Sigmoid colon (tissue), 6 donors: ENCODE measurements at regions not wholly inside any gene's neighbourhood (a gene's known extent, or its start where the extent isn't known, plus 50 kb on each side); places are given as distances from the start of the nearest gene placed in this dataset.

Experiments
- DNase-seq: peaks from one replicate; pipeline ENCODE4 v3.0.0-alpha.2; 2019
- H3K27ac ChIP-seq, 4 donors: fragments of 200-600 bp; sonication (generic); one replicate each; pipeline ENCODE4 v1.5.1; 2016 to 2019; ENCODE audit warnings: mild to moderate bottlenecking in 1 of 4
- H3K27me3 ChIP-seq, 3 donors: fragments of 200-600 bp; sonication (generic); one replicate each; pipeline ENCODE4 v1.5.1; 2019; ENCODE audit warnings: mild to moderate bottlenecking in 1 of 3
- H3K36me3 ChIP-seq, 4 donors: fragments of 200-600 bp; sonication (generic); one replicate each; pipeline ENCODE4 v1.5.1; 2016 to 2019
- H3K4me1 ChIP-seq, 4 donors: fragments of 200-600 bp; sonication (generic); one replicate each; pipeline ENCODE4 v1.5.1; 2017 to 2019
- H3K4me3 ChIP-seq, 4 donors: fragments of 200-600 bp; sonication (generic); one replicate each; pipeline ENCODE4 v1.5.1; 2017 to 2019; ENCODE audit warnings: mild to moderate bottlenecking in 2 of 4, moderate library complexity in 1 of 4
- H3K9me3 ChIP-seq, 4 donors: fragments of 200-600 bp in 3 of 4; sonication (generic) in 3 of 4; one replicate each; pipeline versions ENCODE4 v1.5.1 to v1.6.1; 2013 to 2019
- CTCF ChIP-seq, 4 experiments: fragments of 450-650 bp in 3 of 4; fragments of 200-600 bp in 1 of 4; IDR thresholded peaks; one replicate each; pipeline ENCODE4 v1.5.1; 2016 to 2019; ENCODE audit warnings: antibody characterized with exemption in 4 of 4, mild to moderate bottlenecking in 3 of 4, moderate library complexity in 2 of 4
- EP300 ChIP-seq, 4 donors: sonication (generic); formaldehyde crosslinking; IDR thresholded peaks; one replicate each; pipeline ENCODE4 v1.6.1; 2017; ENCODE audit warnings: antibody characterized with exemption in 4 of 4
- POLR2A ChIP-seq, 2 donors: fragments of 450-650 bp; IDR thresholded peaks; one replicate each; pipeline ENCODE4 v1.6.1; 2016; ENCODE audit warnings: antibody characterized with exemption in 2 of 2, mild to moderate bottlenecking in 2 of 2, moderate library complexity in 2 of 2
- POLR2AphosphoS5 ChIP-seq, 4 donors: sonication (generic); formaldehyde crosslinking; IDR thresholded peaks; one replicate each; pipeline ENCODE4 v1.6.1; 2017; ENCODE audit warnings: antibody characterized with exemption in 4 of 4
- WGBS, 2 donors: extraction: QIAGEN DNeasy Blood & Tissue Kit; methylation state at CpG; one replicate each; pipeline ENCODE4 v1.1.7; 2013; 5-methylcytosine and 5-hydroxymethylcytosine counted together
- intact Hi-C: fragments of 100-400 bp; cut with DNase I; formaldehyde crosslinking; loops from one replicate; pipeline ENCODE4 v1.15.1; 2023
- donor health status: healthy with polysubstance abuse.
- donor health status: healthy.

- Histone ChIP-seq H3K9me3 (no peaks in the 10 kb centered on the region), H3K4me3 (peak overlapping the region in 1 of 4 donors; percentile 34), H3K27ac (peak overlapping the region in 3 of 4 donors; percentile 39 to 50 (median 41)), H3K36me3 (no peaks in the 10 kb centered on the region), H3K4me1 (peaks cover 0 to 22% (median 20%) of the 10 kb centered on the region in 4 donors), H3K27me3 (no peaks in the 10 kb centered on the region)
- no peak for TF ChIP-seq POLR2A (IDR thresholded peaks at IDR 0.05)
- no peak for TF ChIP-seq CTCF (IDR thresholded peaks at IDR 0.05)
- TF ChIP-seq EP300 (IDR thresholded peaks at IDR 0.05) = no peak
- TF ChIP-seq POLR2AphosphoS5 (IDR thresholded peaks at IDR 0.05) = no peak
- WGBS, 2 donors = 12 to 45% methylated on average over 5 of the region's 5 CpGs
- intact Hi-C loops = loop anchor here (2.0 to 10.0 kb wide), 3 partner anchors 141 to 811 kb away; partner anchors contain the start of gene SLC38A1
- DNase-seq = no peak
Observed at GRCh38 chr12:46124132-46124847, 133.9 kb upstream of the SCAF11 start.

GRCh38 chr12:46112364-46112763, 122.0 kb upstream of the SCAF11 start:
- H3K36me3 ChIP-seq = no peaks in the 10 kb centered on the region
- no peaks in the 10 kb centered on the region for H3K9me3 ChIP-seq
- no peaks in the 10 kb centered on the region for H3K4me1 ChIP-seq
- DNase-seq = no peak
- no peak overlapping the region for H3K4me3 ChIP-seq
- intact Hi-C loops = no loop called here
- TF ChIP-seq CTCF (IDR thresholded peaks at IDR 0.05) (no peak), EP300 (IDR thresholded peaks at IDR 0.05) (no peak), POLR2A (IDR thresholded peaks at IDR 0.05) (no peak), POLR2AphosphoS5 (IDR thresholded peaks at IDR 0.05) (no peak)
- no peak overlapping the region for H3K27ac ChIP-seq
- no peaks in the 10 kb centered on the region for H3K27me3 ChIP-seq

GRCh38 chr12:46111715-46112114, 121.3 kb upstream of the SCAF11 start:
- H3K27ac ChIP-seq = no peak overlapping the region
- no peaks in the 10 kb centered on the region for H3K4me1 ChIP-seq
- no peak overlapping the region for H3K4me3 ChIP-seq
- intact Hi-C loops = no loop called here
- DNase-seq = no peak
- H3K9me3 ChIP-seq = no peaks in the 10 kb centered on the region
- no peaks in the 10 kb centered on the region for H3K27me3 ChIP-seq
- H3K36me3 ChIP-seq = no peaks in the 10 kb centered on the region
- TF ChIP-seq POLR2AphosphoS5 (IDR thresholded peaks at IDR 0.05) (no peak), POLR2A (IDR thresholded peaks at IDR 0.05) (no peak)

- DNase-seq = no peak
- H3K4me3 ChIP-seq = no peak overlapping the region
- no peaks in the 10 kb centered on the region for H3K4me1 ChIP-seq
- no peaks in the 10 kb centered on the region for H3K36me3 ChIP-seq
- intact Hi-C loops = no loop called here
- no peaks in the 10 kb centered on the region for H3K9me3 ChIP-seq
- no peaks in the 10 kb centered on the region for H3K27me3 ChIP-seq
- H3K27ac ChIP-seq = no peak overlapping the region
- WGBS, 2 donors = 17 to 38% methylated on average over 1 of the region's 1 CpG
- no peak for TF ChIP-seq POLR2A (IDR thresholded peaks at IDR 0.05)
- no peak for TF ChIP-seq EP300 (IDR thresholded peaks at IDR 0.05)
- TF ChIP-seq POLR2AphosphoS5 (IDR thresholded peaks at IDR 0.05) = no peak
- TF ChIP-seq CTCF (IDR thresholded peaks at IDR 0.05) = no peak
Observed at GRCh38 chr12:46110928-46111699, 120.7 kb upstream of the SCAF11 start.

GRCh38 chr12:46110223-46110611, 119.8 kb upstream of the SCAF11 start:
- no peaks in the 10 kb centered on the region for H3K36me3 ChIP-seq
- H3K27me3 ChIP-seq = no peaks in the 10 kb centered on the region
- TF ChIP-seq POLR2AphosphoS5 (IDR thresholded peaks at IDR 0.05) (no peak), EP300 (IDR thresholded peaks at IDR 0.05) (no peak), POLR2A (IDR thresholded peaks at IDR 0.05) (no peak), CTCF (IDR thresholded peaks at IDR 0.05) (no peak)
- H3K9me3 ChIP-seq = no peaks in the 10 kb centered on the region
- H3K4me3 ChIP-seq = no peak overlapping the region
- intact Hi-C loops = no loop called here
- 19 to 60% methylated on average over 1 of the region's 1 CpG for WGBS, 2 donors
- no peaks in the 10 kb centered on the region for H3K4me1 ChIP-seq
- DNase-seq = no peak
- no peak overlapping the region for H3K27ac ChIP-seq
